HepG2 (cell line): ENCODE measurements at regions not wholly inside any gene's neighbourhood (a gene's known extent, or its start where the extent isn't known, plus 50 kb on each side); places are given as distances from the start of the nearest gene placed in this dataset.

Experiments
- ELF3 ChIP-seq: IDR thresholded peaks from 2 replicates; pipeline ENCODE4 v1.6.1; 2016; ENCODE audit warnings: missing genetic modification reagents, missing compliant biosample characterization
- NR3C1 ChIP-seq: sonication (generic); formaldehyde crosslinking; IDR thresholded peaks from 2 replicates; pipeline ENCODE4 v1.4.0; 2020; ENCODE audit warnings: missing genetic modification reagents
- TEAD2 ChIP-seq: sonication (generic); formaldehyde crosslinking; IDR thresholded peaks from 2 replicates; pipeline ENCODE4 v1.9.0; 2021; ENCODE audit warnings: missing genetic modification reagents
- TF ChIP-seq, protein P1 (sequence below): sonication (generic); formaldehyde crosslinking; IDR thresholded peaks from 2 replicates; pipeline ENCODE4 v1.5.0; 2020; ENCODE audit warnings: mild to moderate bottlenecking, missing genetic modification reagents, moderate library complexity
- TF ChIP-seq, protein P2 (sequence below): IDR thresholded peaks from 2 replicates; pipeline ENCODE4 v1.6.1; 2016; ENCODE audit warnings: low read depth, borderline replicate concordance
- TF ChIP-seq, protein P3 (sequence below), 2 experiments: IDR thresholded peaks; 2 replicates each; pipeline ENCODE4 v1.6.1; 2011 to 2012; ENCODE audit warnings: low read length in 2 of 2, borderline replicate concordance in 1 of 2, low read depth in 1 of 2, mild to moderate bottlenecking in 1 of 2, moderate library complexity in 1 of 2

GRCh38 chr6:156017838-156018237, 562.2 kb upstream of the NOX3 start:
- TF ChIP-seq ELF3 (CRISPR knock-in tag) (no peak), TEAD2 (no peak), NR3C1 (CRISPR knock-in tag) (no peak)
- TF ChIP-seq, protein P1, sequence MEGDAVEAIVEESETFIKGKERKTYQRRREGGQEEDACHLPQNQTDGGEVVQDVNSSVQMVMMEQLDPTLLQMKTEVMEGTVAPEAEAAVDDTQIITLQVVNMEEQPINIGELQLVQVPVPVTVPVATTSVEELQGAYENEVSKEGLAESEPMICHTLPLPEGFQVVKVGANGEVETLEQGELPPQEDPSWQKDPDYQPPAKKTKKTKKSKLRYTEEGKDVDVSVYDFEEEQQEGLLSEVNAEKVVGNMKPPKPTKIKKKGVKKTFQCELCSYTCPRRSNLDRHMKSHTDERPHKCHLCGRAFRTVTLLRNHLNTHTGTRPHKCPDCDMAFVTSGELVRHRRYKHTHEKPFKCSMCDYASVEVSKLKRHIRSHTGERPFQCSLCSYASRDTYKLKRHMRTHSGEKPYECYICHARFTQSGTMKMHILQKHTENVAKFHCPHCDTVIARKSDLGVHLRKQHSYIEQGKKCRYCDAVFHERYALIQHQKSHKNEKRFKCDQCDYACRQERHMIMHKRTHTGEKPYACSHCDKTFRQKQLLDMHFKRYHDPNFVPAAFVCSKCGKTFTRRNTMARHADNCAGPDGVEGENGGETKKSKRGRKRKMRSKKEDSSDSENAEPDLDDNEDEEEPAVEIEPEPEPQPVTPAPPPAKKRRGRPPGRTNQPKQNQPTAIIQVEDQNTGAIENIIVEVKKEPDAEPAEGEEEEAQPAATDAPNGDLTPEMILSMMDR, result no peak
- TF ChIP-seq, protein P2, sequence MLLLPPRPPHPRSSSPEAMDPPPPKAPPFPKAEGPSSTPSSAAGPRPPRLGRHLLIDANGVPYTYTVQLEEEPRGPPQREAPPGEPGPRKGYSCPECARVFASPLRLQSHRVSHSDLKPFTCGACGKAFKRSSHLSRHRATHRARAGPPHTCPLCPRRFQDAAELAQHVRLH (CRISPR knock-in tag), result no peak
- TF ChIP-seq, protein P3, sequence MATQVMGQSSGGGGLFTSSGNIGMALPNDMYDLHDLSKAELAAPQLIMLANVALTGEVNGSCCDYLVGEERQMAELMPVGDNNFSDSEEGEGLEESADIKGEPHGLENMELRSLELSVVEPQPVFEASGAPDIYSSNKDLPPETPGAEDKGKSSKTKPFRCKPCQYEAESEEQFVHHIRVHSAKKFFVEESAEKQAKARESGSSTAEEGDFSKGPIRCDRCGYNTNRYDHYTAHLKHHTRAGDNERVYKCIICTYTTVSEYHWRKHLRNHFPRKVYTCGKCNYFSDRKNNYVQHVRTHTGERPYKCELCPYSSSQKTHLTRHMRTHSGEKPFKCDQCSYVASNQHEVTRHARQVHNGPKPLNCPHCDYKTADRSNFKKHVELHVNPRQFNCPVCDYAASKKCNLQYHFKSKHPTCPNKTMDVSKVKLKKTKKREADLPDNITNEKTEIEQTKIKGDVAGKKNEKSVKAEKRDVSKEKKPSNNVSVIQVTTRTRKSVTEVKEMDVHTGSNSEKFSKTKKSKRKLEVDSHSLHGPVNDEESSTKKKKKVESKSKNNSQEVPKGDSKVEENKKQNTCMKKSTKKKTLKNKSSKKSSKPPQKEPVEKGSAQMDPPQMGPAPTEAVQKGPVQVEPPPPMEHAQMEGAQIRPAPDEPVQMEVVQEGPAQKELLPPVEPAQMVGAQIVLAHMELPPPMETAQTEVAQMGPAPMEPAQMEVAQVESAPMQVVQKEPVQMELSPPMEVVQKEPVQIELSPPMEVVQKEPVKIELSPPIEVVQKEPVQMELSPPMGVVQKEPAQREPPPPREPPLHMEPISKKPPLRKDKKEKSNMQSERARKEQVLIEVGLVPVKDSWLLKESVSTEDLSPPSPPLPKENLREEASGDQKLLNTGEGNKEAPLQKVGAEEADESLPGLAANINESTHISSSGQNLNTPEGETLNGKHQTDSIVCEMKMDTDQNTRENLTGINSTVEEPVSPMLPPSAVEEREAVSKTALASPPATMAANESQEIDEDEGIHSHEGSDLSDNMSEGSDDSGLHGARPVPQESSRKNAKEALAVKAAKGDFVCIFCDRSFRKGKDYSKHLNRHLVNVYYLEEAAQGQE (IDR thresholded peaks at IDR 0.05; ENCODE audit: borderline replicate concordance in 1 of 2, low read depth in 1 of 2, low read length in 2 of 2), result no peak
